HG03175 (cell line): ENCODE measurements at regions not wholly inside any gene's neighbourhood (a gene's known extent, or its start where the extent isn't known, plus 50 kb on each side); places are given as distances from the start of the nearest gene placed in this dataset.
"Not testable (repeated sequence)": the region's sequence is repeated elsewhere in the genome, so short reads cannot be mapped to it uniquely, and the experiment has no call there.

Source experiments
- ATAC-seq: cut with Tn5 transposase; IDR thresholded peaks from one replicate; pipeline ENCODE4 v1.9.1; 2021; ENCODE audit warnings: mild to moderate bottlenecking, moderate library complexity; ENCODE audit not compliant: unreplicated experiment

- no peak for ATAC-seq
Observed at GRCh38 chr12:127811988-127812387, 455.0 kb upstream of the TMEM132C start.

DNA sequence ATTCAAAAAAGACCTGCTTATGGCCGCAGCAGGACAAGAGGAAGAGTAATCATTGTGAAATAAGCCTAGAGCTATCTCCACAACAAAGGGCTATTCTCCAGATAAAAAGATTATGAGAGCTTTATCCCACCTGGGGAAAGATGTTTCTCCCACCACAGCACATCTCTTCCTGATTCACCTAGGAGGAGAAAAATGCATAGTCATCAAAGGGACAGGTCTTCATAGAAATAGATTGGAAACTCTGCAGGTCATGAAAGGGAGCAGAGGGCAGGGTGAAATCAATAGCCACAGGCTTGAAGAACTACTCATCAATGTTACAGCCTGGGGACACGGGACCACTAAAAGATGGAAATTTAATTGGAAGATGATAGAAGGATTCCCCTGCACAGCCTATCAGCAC, 453.8 kb upstream of the TMEM132C start:
- ATAC-seq, result no peak

GRCh38 chr12:127819056-127819455, 447.9 kb upstream of the TMEM132C start:
- no peak for ATAC-seq

- ATAC-seq, result no peak
Observed at GRCh38 chr12:127820271-127820670, 446.7 kb upstream of the TMEM132C start.

DNA sequence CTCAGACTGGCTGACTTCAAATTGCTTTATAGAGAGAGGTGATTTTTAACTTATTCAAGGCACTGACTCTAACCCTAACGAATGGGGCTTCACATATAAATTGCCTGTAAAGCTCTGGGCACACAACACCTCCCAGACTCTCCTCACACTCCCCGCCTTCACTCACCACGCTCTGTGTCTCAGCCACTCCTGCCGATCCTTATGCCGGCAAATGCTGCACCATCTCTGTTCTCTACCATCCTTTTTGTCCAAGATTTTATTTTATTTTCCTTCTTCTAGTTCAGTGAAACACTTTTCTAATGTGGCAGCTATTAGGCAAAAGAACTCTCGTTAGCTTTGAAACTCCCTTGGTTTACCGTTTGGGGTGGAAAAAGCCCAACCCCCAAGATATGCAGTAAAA, 446.1 kb upstream of the TMEM132C start:
- ATAC-seq, result no peak

- no peak for ATAC-seq
Observed at GRCh38 chr12:127822809-127823411, 444.1 kb upstream of the TMEM132C start.

- no peak for ATAC-seq
Observed at GRCh38 chr12:127823801-127824200, 443.2 kb upstream of the TMEM132C start.

- ATAC-seq, result no peak
Observed at GRCh38 chr12:127829281-127830064, 437.5 kb upstream of the TMEM132C start.

DNA sequence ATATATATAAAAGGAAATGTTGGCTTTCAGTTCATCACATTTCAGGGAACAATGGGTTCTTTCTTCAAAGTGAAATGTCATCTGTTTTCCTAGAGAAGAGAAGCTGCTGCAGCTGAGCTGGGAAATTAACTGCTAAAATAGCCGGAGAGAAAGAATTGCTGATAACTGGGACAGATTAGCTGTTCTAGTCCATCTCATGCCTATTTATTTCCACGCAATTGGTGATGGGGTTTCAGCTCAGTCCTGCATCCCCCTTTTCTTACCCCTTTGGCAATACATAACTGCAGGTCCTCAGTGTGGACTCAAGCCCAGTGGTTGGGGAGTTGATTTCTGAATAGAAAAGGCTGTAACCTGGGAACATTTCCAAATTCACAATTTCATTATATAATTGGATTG, 436.9 kb upstream of the TMEM132C start:
- ATAC-seq, result no peak

DNA sequence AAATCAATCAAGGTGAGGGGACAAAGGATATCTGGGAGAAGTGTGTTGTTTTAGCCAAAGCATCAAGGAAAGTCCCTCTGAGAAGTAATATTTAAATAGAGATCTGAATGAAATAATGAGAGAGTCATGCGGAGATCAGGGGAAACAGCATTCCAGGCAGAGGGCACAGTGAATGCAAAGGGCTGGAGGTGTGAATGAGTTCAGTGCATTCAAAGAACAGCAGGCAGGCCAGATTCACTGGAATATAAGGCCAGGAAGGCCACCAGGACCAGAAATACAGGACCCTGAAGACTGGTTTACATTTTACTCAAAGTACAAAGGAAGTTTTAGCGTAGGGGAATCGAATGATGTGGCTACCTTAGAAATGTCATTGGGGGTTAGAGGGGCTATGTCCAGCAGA, 436.2 kb upstream of the TMEM132C start:
- ATAC-seq, result no peak

DNA sequence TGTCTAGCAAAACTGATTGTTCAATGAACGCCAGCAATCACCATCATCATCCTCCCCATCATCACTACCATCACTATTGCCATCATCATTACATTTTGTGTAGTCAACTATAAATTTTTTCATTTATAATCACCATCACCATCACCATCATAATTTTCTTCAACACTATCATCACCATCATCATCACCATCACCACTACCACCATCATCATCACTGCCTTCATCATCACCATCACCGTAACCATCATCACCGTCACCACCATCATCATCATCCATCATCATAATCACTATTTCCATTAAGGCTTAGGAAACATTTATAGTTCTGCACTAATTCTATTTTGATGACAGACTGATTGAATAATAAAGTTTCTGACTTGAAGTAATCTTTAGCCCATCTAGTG, 434.8 kb upstream of the TMEM132C start:
- ATAC-seq, result no peak

- ATAC-seq, result not testable (repeated sequence)
Observed at GRCh38 chr12:127836802-127837201, 430.2 kb upstream of the TMEM132C start.

- no peak for ATAC-seq
Observed at GRCh38 chr12:127857661-127858060, 409.3 kb upstream of the TMEM132C start.

GRCh38 chr12:127860536-127860935, 406.4 kb upstream of the TMEM132C start:
- ATAC-seq, result no peak

GRCh38 chr12:127861406-127861805, 405.6 kb upstream of the TMEM132C start:
- no peak for ATAC-seq

DNA sequence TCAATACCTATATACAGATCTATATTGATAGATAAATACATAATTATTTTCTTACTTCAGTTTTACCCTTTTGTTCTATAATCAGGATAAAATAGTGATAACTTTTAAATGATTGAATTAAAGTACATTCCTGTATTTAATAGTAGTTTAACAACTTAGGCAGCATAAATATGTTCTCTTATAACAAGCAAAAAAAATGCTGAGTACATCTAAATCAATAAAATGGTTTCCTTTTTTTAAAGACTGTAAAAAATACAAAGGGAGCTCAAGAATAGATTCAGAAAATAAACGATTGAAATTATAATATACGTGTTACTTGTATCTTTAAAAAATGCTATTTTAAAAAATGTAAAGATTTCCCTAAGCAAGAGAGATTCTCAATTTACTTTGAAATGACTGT, 393.7 kb upstream of the TMEM132C start:
- ATAC-seq, result no peak

DNA sequence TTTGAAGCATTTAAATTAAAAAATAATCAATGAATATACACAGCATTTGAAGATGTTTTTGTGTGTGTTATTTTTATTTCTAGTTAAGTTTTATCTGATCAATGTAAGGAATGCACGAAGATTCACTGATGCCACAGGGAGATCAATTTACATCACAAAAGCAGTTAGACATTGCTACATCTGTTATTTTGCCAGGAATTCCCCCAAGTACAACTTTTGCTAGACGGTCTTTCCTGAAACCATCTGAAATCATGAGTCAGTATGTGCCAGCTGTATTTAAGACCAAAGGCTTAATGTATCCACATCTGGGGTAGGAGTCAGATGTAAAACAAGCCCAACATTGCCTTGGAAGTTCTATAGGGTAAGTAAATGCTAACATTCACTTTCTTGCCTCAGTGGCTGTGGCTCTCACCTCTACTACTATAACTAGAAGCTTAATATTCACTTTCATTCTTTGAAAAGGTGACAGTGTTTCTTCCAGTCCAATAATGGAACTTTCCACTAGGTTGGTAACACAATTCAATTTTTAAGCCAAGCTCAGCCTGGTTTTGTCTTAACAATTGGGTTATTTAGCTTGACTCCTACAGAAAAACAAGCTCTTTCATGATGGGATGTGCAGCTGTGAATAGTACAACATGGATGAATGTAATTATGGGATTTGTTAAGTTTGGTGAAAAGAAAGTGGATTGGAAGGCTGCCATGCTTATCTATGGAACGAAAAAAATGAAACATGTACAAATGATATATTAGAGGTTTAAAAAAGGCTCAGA, 385.4 kb upstream of the TMEM132C start:
- ATAC-seq, result no peak

- no peak for ATAC-seq
Observed at GRCh38 chr12:127883013-127883412, 384.0 kb upstream of the TMEM132C start.

GRCh38 chr12:127885954-127886750, 380.8 kb upstream of the TMEM132C start:
- ATAC-seq, result no peak

- ATAC-seq, result no peak
Observed at GRCh38 chr12:127886827-127887226, 380.1 kb upstream of the TMEM132C start.
